Effector memory CD8-positive, alpha-beta T cell (primary cell): ENCODE measurements at regions not wholly inside any gene's neighbourhood (a gene's known extent, or its start where the extent isn't known, plus 50 kb on each side); places are given as distances from the start of the nearest gene placed in this dataset.

Experiments
- ATAC-seq: fragments of 150-1000 bp; cut with Tn5 transposase; replicated peaks from 2 replicates; pipeline ENCODE4 v1.10.0; 2021; ENCODE audit warnings: mild to moderate bottlenecking, moderate library complexity
- DNase-seq, 3 experiments: peaks; one replicate each; pipeline ENCODE4 v3.0.0; 2021
- H3K27ac Mint-ChIP-seq, 2 donors: one replicate each; pipeline ENCODE4 v1.8.0; 2022; ENCODE audit warnings: mild to moderate bottlenecking in 2 of 2, mixed read lengths in 2 of 2, moderate library complexity in 2 of 2
- H3K27me3 Mint-ChIP-seq, 2 donors: one replicate each; pipeline ENCODE4 v1.8.0; 2022; ENCODE audit warnings: mixed read lengths in 2 of 2
- H3K36me3 Mint-ChIP-seq: one replicate; pipeline ENCODE4 v1.8.0; 2022; ENCODE audit warnings: mild to moderate bottlenecking, moderate library complexity, mixed read lengths; ENCODE audit not compliant: insufficient read depth
- H3K4me1 Mint-ChIP-seq, 2 donors: one replicate each; pipeline ENCODE4 v1.8.0; 2022; ENCODE audit warnings: low read depth in 2 of 2, mixed read lengths in 2 of 2
- H3K4me3 Mint-ChIP-seq, 2 donors: one replicate each; pipeline ENCODE4 v1.8.0; 2022; ENCODE audit warnings: mild to moderate bottlenecking in 2 of 2, mixed read lengths in 2 of 2, moderate library complexity in 2 of 2
- H3K9me3 Mint-ChIP-seq, 2 donors: one replicate each; pipeline ENCODE4 v1.8.0; 2022; ENCODE audit warnings: mixed read lengths in 2 of 2

GRCh38 chr2:2562867-2563266 lies 231.8 kb upstream of the MYT1L start:
- DNase-seq (no peak), ATAC-seq (no peak)
- Mint-ChIP-seq H3K27ac (no peak overlapping the region), H3K4me1 (peaks cover 0 to 1% of the 10 kb centered on the region in 2 donors), H3K9me3 (peaks cover 1 to 9% of the 10 kb centered on the region in 2 donors), H3K27me3 (no peaks in the 10 kb centered on the region), H3K36me3 (no peaks in the 10 kb centered on the region), H3K4me3 (no peak overlapping the region)

- Mint-ChIP-seq H3K36me3 (no peaks in the 10 kb centered on the region), H3K4me3 (no peak overlapping the region), H3K9me3 (peaks cover 10 to 14% of the 10 kb centered on the region in 2 donors), H3K27me3 (no peaks in the 10 kb centered on the region), H3K27ac (no peak overlapping the region), H3K4me1 (peaks cover 0 to 1% of the 10 kb centered on the region in 2 donors)
- ATAC-seq (no peak), DNase-seq (no peak)
Observed at GRCh38 chr2:2561346-2562095, 230.4 kb upstream of the MYT1L start.

DNA sequence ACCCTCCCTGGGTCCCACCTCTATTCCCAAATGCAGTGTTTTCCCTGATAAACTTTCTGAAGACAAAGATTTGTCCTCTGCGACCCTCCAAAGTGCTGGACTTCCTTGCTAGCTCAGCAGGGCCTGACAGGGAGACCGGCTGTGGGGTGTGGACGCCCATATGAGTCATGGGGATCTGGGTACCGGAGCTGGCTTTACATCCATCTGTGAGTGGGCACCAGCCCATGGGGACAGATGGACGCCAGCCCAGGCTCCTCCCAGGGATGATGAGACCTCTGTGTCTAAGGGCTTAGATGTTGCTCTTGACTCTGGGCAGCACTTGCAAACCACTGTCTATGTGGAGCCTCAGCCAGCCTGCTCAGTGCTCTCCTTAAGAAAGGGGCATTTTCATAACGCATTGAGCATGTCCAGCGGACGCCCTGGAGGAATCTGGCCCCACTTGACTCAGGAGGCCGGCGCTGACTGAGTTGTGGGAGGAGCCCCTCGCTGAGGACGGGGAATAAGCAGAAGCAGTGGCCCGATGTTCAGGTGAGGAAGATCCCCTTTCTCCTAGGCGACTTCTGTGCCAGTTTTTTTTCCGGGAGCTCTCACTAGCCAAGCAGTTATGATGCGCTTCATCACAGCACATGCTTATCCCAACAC lies 229.4 kb upstream of the MYT1L start:
- H3K4me3 Mint-ChIP-seq: no peak overlapping the region
- no peaks in the 10 kb centered on the region for H3K36me3 Mint-ChIP-seq
- no peak overlapping the region for H3K27ac Mint-ChIP-seq
- H3K4me1 Mint-ChIP-seq: peaks cover 0 to 1% of the 10 kb centered on the region in 2 donors
- no peaks in the 10 kb centered on the region for H3K27me3 Mint-ChIP-seq
- DNase-seq (no peak), ATAC-seq (no peak)
- H3K9me3 Mint-ChIP-seq: peaks cover 11 to 14% of the 10 kb centered on the region in 2 donors

- ATAC-seq: no peak
- Mint-ChIP-seq H3K36me3 (no peaks in the 10 kb centered on the region), H3K4me3 (no peak overlapping the region), H3K27me3 (no peaks in the 10 kb centered on the region), H3K27ac (no peak overlapping the region), H3K9me3 (peaks cover 12 to 14% of the 10 kb centered on the region in 2 donors), H3K4me1 (peaks cover 0 to 1% of the 10 kb centered on the region in 2 donors)
- DNase-seq: no peak
Observed at GRCh38 chr2:2558476-2558875, 227.4 kb upstream of the MYT1L start.

DNA sequence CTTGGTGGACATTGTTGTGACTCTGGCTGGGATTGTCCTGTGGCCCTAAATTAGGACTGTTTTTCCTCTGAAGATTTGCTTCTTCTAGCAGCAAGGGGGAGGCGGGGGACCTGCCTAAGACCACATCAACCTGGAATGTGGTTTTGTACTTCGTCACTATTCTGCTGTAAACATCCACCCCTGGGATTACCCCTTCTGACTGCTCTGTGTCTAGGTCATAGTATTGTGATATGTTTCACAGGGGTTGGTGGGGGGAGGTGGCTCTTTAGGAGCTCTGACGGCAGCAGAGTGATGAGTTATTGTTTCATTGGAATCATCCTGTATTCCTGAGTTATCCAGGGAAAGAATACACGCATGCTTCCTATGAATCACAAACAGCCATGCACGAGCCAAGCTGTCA lies 226.4 kb upstream of the MYT1L start:
- H3K4me1 Mint-ChIP-seq: peaks cover 0 to 1% of the 10 kb centered on the region in 2 donors
- H3K27ac Mint-ChIP-seq: no peak overlapping the region
- H3K9me3 Mint-ChIP-seq: peaks cover 18% of the 10 kb centered on the region in 2 donors
- H3K36me3 Mint-ChIP-seq: no peaks in the 10 kb centered on the region
- ATAC-seq: no peak
- H3K27me3 Mint-ChIP-seq: no peaks in the 10 kb centered on the region
- DNase-seq: no peak
- no peak overlapping the region for H3K4me3 Mint-ChIP-seq

- peaks cover 14 to 18% of the 10 kb centered on the region in 2 donors for H3K9me3 Mint-ChIP-seq
- no peak for ATAC-seq
- H3K36me3 Mint-ChIP-seq: no peaks in the 10 kb centered on the region
- H3K27ac Mint-ChIP-seq: no peak overlapping the region
- no peak overlapping the region for H3K4me3 Mint-ChIP-seq
- DNase-seq: no peak
- no peaks in the 10 kb centered on the region for H3K4me1 Mint-ChIP-seq
- no peaks in the 10 kb centered on the region for H3K27me3 Mint-ChIP-seq
Observed at GRCh38 chr2:2550856-2551255, 219.8 kb upstream of the MYT1L start.

DNA sequence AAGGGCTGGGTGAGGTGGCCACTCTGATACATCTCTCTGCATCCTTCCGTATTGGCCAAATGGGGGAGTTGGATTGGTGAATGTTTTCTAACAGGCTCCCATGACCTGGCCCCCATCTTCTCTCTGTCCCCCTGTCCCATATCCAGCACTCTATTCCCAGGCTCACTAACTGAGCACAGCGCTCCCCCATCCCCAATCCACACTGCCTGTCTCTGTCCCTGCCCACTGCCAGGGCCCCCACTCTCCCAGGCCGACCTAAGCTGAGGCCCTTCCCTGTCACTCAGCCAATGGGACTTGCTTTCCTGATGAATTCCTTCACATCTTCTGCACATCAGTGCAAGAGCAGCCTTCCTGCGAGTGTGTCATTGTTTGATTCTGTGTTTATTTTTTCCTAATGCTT lies 216.8 kb upstream of the MYT1L start:
- no peak overlapping the region for H3K4me3 Mint-ChIP-seq
- H3K9me3 Mint-ChIP-seq: peaks cover 8 to 10% of the 10 kb centered on the region in 2 donors
- H3K27ac Mint-ChIP-seq: no peak overlapping the region
- H3K36me3 Mint-ChIP-seq: no peaks in the 10 kb centered on the region
- DNase-seq (no peak), ATAC-seq (no peak)
- H3K4me1 Mint-ChIP-seq: no peaks in the 10 kb centered on the region
- no peaks in the 10 kb centered on the region for H3K27me3 Mint-ChIP-seq

DNA sequence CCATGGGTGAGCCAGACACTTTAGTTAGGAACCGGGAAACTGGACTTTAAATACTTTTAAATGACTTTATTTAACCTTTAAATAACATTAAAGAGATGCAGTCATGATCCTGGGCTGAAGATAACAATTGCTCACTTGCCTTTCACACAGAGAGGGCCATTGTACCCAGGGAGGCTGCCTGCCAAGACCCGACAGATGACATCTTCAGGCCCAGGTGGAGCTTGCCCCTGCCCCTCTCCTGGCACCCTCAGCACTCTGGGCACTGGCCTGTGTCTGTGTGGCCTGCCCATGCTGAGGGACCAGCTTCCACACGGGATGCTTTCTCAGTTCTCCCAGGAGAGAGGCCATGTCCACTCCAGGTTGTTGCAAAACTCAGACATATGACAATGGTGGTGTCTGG lies 216.4 kb upstream of the MYT1L start:
- Mint-ChIP-seq H3K27me3 (no peaks in the 10 kb centered on the region), H3K36me3 (no peaks in the 10 kb centered on the region), H3K4me1 (no peaks in the 10 kb centered on the region), H3K27ac (no peak overlapping the region), H3K9me3 (peaks cover 6 to 7% of the 10 kb centered on the region in 2 donors), H3K4me3 (no peak overlapping the region)
- no peak for ATAC-seq
- no peak for DNase-seq

- Mint-ChIP-seq H3K27ac (no peak overlapping the region), H3K4me3 (no peak overlapping the region), H3K9me3 (peaks cover 4 to 7% of the 10 kb centered on the region in 2 donors), H3K4me1 (no peaks in the 10 kb centered on the region), H3K27me3 (no peaks in the 10 kb centered on the region), H3K36me3 (no peaks in the 10 kb centered on the region)
- DNase-seq (no peak), ATAC-seq (no peak)
Observed at GRCh38 chr2:2546046-2546445, 215.0 kb upstream of the MYT1L start.

DNA sequence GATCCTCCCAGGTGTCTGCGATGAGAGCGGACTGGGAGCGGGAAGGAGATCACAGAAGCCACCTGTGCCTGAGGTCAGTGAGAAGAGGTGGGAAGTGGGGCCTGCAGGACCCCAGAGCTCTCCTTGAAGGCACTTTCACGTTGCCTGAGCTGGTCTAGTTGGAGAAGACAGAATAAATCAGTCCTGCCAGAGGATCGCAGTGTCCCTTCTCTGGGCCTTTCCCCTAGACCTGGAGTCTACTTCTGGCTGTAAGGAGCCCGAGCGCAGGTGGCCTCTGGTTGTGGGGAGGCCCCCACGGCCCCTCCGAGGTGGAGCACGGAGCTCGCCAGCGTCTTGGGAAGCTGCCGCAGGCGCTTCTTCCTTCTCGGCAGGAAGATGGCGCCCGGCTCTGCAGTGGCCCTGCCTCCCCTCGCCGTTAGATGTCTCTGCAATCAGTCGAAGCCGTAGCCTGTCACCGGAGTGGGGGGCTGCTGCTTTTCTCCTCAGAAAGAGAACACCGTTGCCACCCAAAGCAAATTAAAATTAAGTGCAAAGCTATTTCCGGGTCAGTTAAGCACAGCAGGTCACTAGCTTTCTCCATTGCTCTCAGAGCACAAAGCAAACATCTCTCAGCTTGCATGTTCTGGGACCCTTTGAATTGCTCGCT lies 212.0 kb upstream of the MYT1L start:
- Mint-ChIP-seq H3K9me3 (peaks cover 3% of the 10 kb centered on the region in 2 donors), H3K4me3 (no peak overlapping the region), H3K36me3 (no peaks in the 10 kb centered on the region), H3K27ac (no peak overlapping the region), H3K4me1 (no peaks in the 10 kb centered on the region), H3K27me3 (peaks cover 0 to 14% of the 10 kb centered on the region in 2 donors)
- DNase-seq: no peak
- no peak for ATAC-seq

DNA sequence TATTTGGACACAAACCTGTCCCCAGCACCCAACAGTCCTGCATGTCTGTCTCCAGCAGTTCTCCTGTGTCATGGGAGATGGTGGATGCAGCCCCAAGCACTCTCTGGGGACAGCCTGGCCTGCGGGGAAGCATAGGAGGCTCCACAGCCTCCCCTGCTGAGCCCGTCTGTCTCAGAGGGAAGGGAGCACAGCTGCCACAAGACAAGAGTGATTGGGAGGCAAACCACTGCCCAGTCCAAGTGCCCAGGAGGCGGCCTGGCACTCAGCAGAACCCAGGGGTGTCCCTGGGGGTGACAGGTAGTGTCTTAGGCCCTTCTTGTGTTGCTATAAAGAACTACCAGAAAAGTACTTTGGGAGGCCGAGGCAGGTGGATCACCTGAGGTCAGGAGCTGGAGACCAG lies 211.2 kb upstream of the MYT1L start:
- H3K4me1 Mint-ChIP-seq: no peaks in the 10 kb centered on the region
- DNase-seq: no peak
- no peaks in the 10 kb centered on the region for H3K36me3 Mint-ChIP-seq
- peaks cover 0 to 7% of the 10 kb centered on the region in 2 donors for H3K9me3 Mint-ChIP-seq
- peaks cover 0 to 17% of the 10 kb centered on the region in 2 donors for H3K27me3 Mint-ChIP-seq
- H3K4me3 Mint-ChIP-seq: no peak overlapping the region
- no peak for ATAC-seq
- H3K27ac Mint-ChIP-seq: no peak overlapping the region

DNA sequence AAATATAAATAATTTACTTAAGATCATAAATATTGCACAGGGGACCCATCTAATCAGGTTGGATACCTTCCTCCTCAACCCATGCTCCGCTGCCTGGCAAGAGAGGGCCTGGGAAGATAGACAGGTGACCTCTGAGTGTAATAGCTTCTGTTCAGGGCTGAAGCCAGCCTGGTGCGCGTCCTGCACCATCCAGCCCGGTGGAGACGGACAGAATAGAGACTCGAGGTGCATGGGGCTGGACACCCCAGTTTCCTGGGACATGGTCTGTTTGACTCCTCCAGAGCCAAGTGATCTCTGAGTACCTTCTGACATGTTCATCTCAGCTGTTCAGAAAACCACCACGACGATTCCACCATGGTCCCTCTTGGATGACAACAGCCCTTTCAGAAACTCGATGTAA lies 209.3 kb upstream of the MYT1L start:
- H3K27me3 Mint-ChIP-seq: peaks cover 5 to 24% of the 10 kb centered on the region in 2 donors
- no peak for DNase-seq
- no peak overlapping the region for H3K27ac Mint-ChIP-seq
- H3K36me3 Mint-ChIP-seq: no peaks in the 10 kb centered on the region
- no peaks in the 10 kb centered on the region for H3K4me1 Mint-ChIP-seq
- no peak overlapping the region for H3K4me3 Mint-ChIP-seq
- no peak for ATAC-seq
- peaks cover 5 to 7% of the 10 kb centered on the region in 2 donors for H3K9me3 Mint-ChIP-seq

GRCh38 chr2:2536416-2537056 lies 205.5 kb upstream of the MYT1L start:
- Mint-ChIP-seq H3K4me1 (no peaks in the 10 kb centered on the region), H3K36me3 (no peaks in the 10 kb centered on the region), H3K9me3 (peaks cover 5 to 7% of the 10 kb centered on the region in 2 donors), H3K27ac (no peak overlapping the region), H3K27me3 (peaks cover 5 to 24% of the 10 kb centered on the region in 2 donors), H3K4me3 (no peak overlapping the region)
- ATAC-seq (no peak), DNase-seq (no peak)
